ENCODE measurements at regions not wholly inside any gene's neighbourhood (a gene's known extent, or its start where the extent isn't known, plus 50 kb on each side); places are given as distances from the start of the nearest gene placed in this dataset.

GRCh38 chr5:3385991-3386519, 209.6 kb upstream of the IRX1 start:
- no peak for TF ChIP-seq CTCF (IDR thresholded peaks at IDR 0.05)
- TF ChIP-seq POLR2A (IDR thresholded peaks at IDR 0.05): no peak

Measured in body of pancreas (tissue), 4 donors.